AG09309 (cell line): ENCODE measurements at regions not wholly inside any gene's neighbourhood (a gene's known extent, or its start where the extent isn't known, plus 50 kb on each side); places are given as distances from the start of the nearest gene placed in this dataset.
"Not testable (repeated sequence)": the region's sequence is repeated elsewhere in the genome, so short reads cannot be mapped to it uniquely, and the experiment has no call there.

ENCODE experiments used
- DNase-seq: peaks from one replicate; pipeline ENCODE4 v3.0.0-alpha.2; 2010; ENCODE audit warnings: low read depth
- H3K4me3 ChIP-seq: 2 replicates; pipeline ENCODE4 v1.5.1; 2011; ENCODE audit warnings: mild to moderate bottlenecking, low read depth, low read length, moderate library complexity; ENCODE audit not compliant: control insufficient read depth
- TF ChIP-seq, protein P1 (sequence below): IDR thresholded peaks from 2 replicates; pipeline ENCODE4 v1.5.1; 2011; ENCODE audit warnings: mild to moderate bottlenecking, low read depth, low read length, inconsistent platforms; ENCODE audit not compliant: insufficient read depth, control insufficient read depth; ENCODE audit errors: missing control alignments

GRCh38 chr2:221997683-221998082, 301.1 kb downstream of the PAX3 start:
- no peak overlapping the region for H3K4me3 ChIP-seq
- TF ChIP-seq, protein P1, sequence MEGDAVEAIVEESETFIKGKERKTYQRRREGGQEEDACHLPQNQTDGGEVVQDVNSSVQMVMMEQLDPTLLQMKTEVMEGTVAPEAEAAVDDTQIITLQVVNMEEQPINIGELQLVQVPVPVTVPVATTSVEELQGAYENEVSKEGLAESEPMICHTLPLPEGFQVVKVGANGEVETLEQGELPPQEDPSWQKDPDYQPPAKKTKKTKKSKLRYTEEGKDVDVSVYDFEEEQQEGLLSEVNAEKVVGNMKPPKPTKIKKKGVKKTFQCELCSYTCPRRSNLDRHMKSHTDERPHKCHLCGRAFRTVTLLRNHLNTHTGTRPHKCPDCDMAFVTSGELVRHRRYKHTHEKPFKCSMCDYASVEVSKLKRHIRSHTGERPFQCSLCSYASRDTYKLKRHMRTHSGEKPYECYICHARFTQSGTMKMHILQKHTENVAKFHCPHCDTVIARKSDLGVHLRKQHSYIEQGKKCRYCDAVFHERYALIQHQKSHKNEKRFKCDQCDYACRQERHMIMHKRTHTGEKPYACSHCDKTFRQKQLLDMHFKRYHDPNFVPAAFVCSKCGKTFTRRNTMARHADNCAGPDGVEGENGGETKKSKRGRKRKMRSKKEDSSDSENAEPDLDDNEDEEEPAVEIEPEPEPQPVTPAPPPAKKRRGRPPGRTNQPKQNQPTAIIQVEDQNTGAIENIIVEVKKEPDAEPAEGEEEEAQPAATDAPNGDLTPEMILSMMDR, result no peak
- no peak for DNase-seq

- TF ChIP-seq, protein P1, result no peak
- DNase-seq, result no peak
- no peak overlapping the region for H3K4me3 ChIP-seq
These were observed 301.7 kb downstream of the PAX3 start for GRCh38 chr2:221997100-221997499.

DNA sequence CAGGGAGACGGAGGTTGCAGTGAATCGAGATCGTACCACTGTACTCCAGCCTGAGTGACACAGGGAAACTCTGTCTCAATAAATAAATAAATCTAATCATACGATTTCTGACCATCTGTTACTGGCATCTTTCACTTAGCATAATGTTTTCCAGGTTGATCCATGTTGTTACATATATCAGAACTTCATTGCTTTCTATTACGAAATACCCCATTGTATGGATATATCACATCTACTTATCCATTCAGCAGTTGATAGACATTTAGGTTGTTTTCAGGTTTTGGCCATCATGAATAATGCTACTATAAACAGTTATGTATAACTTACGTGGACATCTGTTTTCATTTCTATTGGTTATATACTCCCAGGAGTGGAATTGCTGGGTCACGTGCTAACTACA, 303.9 kb downstream of the PAX3 start:
- TF ChIP-seq, protein P1, result no peak
- DNase-seq, result no peak
- H3K4me3 ChIP-seq, result no peak overlapping the region

- not testable (repeated sequence) for DNase-seq, H3K4me3 ChIP-seq
These were observed 314.4 kb downstream of the PAX3 start for GRCh38 chr2:221984376-221984775.

DNA sequence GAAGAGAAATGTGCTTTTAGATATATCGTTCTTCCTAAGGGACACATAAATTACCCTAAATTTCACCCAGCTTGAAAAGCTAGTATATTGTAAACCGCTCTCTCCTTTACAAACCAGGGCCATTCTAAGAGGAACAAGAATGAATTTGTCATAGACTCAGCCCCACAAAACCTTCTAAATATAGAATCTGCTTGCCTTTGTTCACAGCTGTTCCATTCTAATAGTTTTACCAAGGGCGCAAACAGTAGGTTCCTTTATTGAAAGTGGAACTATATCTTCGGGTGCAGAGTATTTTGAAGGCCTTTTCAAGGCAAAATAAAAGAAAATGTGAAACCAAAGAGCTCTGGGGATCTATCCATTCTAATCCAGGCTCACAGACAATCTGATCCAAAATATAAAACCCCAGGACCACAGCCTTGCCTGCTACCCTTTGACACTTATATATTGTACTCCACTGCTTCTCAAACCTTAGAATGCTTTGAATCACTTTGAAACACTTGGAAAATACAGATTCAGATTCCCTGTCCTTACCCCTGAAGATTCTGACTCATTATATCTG, 316.8 kb downstream of the PAX3 start:
- no peak overlapping the region for H3K4me3 ChIP-seq
- DNase-seq, result no peak
- TF ChIP-seq, protein P1, result no peak

DNA sequence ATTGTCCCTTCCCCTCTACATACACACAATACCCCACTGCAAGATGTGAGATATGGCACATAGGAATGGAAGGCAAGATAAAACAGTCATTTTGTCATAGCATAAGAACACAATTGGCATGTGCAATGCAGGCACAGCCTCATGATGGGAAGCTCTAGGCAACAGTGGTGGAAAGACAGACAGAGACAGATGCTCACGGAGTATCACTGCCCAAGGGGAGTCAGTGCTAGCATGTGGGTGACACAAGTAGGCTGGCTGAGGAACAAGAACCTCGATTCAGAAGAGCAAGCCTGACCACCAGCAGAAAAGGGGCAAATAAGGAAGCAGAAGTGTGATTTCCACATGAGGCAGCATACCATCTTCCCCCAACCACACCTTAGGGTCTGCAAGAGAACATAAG, 323.6 kb downstream of the PAX3 start:
- TF ChIP-seq, protein P1, result no peak
- DNase-seq, result no peak
- H3K4me3 ChIP-seq, result no peak overlapping the region

DNA sequence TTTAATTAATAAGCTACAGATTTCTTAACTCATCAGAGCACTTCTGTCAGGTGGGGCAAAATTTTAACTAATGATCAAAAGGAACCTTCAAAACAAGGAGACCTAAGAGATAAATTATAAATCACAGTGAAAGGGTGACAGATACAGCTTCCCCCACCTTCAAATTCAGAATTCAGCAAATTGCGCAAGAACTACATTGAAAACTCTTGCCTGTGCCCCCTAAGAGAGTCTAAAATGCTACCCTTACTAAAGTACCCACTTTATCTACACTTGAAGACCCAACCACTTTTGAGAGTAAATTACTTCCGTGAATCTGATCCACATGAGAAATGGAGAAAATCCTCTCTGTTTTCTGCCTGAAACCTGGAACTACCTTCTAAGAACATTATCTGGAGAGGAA, 324.9 kb downstream of the PAX3 start:
- TF ChIP-seq, protein P1, result no peak
- no peak for DNase-seq
- H3K4me3 ChIP-seq, result no peak overlapping the region

DNA sequence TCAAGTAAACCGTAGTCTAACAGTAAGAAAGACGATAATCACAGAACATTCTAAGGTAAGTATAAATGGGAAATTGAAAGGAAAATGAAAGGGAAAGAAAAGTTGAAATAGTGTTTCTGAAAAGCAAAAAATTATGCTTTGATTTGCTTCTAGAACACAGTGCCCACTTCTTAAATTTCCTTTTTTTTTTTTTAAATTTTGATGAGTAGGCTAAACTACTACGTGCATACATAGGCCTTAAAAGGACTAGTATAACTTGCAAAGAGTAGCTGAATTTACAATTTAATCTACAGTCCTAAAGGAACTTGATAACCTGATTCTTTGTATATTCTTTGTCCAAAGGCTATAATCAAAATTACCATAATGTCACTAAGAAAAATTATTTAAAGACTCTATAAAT, 325.3 kb downstream of the PAX3 start:
- no peak overlapping the region for H3K4me3 ChIP-seq
- TF ChIP-seq, protein P1, result no peak
- no peak for DNase-seq
